Small intestine (tissue), 7 donors: ENCODE measurements at regions not wholly inside any gene's neighbourhood (a gene's known extent, or its start where the extent isn't known, plus 50 kb on each side); places are given as distances from the start of the nearest gene placed in this dataset.
A peak's percentile ranks its signal among the peaks of the same experiment; 100 is the strongest.

Experiments used
- DNase-seq, 2 donors: peaks; one replicate each; pipeline versions ENCODE4 v3.0.0 to v3.0.0-alpha.2; 2013
- FAIRE-seq: peaks from 2 replicates; lab custom pipeline; 2012; peaks lifted over from hg19 to GRCh38; lab: Jason Lieb, UNC
- H3K27ac ChIP-seq, 3 donors: one replicate each; pipeline ENCODE4 v1.5.1; 2013; ENCODE audit warnings: low read length in 2 of 3, mild to moderate bottlenecking in 2 of 3, control low read depth in 1 of 3, inconsistent platforms in 1 of 3, low read depth in 1 of 3, moderate library complexity in 1 of 3
- H3K27me3 ChIP-seq, 3 donors: one replicate each; pipeline ENCODE4 v1.6.1; 2013; ENCODE audit warnings: low read length in 3 of 3, inconsistent platforms in 1 of 3; ENCODE audit not compliant: control insufficient read depth in 3 of 3, insufficient read depth in 3 of 3
- H3K36me3 ChIP-seq, 3 donors: one replicate each; pipeline ENCODE4 v1.6.1; 2013; ENCODE audit warnings: low read length in 3 of 3, inconsistent platforms in 1 of 3, low read depth in 1 of 3, mild to moderate bottlenecking in 1 of 3, moderate library complexity in 1 of 3; ENCODE audit not compliant: control insufficient read depth in 3 of 3, insufficient read depth in 2 of 3
- H3K4me1 ChIP-seq, 3 donors: one replicate each; pipeline ENCODE4 v1.6.1; 2013; ENCODE audit warnings: low read length in 2 of 3, inconsistent platforms in 1 of 3, low read depth in 1 of 3, mild to moderate bottlenecking in 1 of 3, moderate library complexity in 1 of 3; ENCODE audit not compliant: control insufficient read depth in 3 of 3, insufficient read depth in 2 of 3
- H3K4me3 ChIP-seq, 3 donors: one replicate each; pipeline ENCODE4 v1.5.1; 2013; ENCODE audit warnings: low read length in 3 of 3, control low read depth in 1 of 3, inconsistent platforms in 1 of 3, low read depth in 1 of 3, mild to moderate bottlenecking in 1 of 3, moderate library complexity in 1 of 3
- H3K9me3 ChIP-seq, 2 donors: one replicate each; pipeline ENCODE4 v1.6.1; 2013; ENCODE audit warnings: low read depth in 1 of 2, low read length in 1 of 2; ENCODE audit not compliant: control insufficient read depth in 2 of 2, insufficient read depth in 1 of 2
- WGBS, 3 donors: extraction: QIAGEN DNeasy Blood & Tissue Kit; methylation state at CpG; one replicate each; pipeline ENCODE4 v1.1.7; 2013; 5-methylcytosine and 5-hydroxymethylcytosine counted together
- donor health status: healthy with polysubstance abuse.
- donor health status: control.
- donor health status: control.
- donor health status: Bipolar disorder and iron deficiency.
- donor health status: healthy.

DNA sequence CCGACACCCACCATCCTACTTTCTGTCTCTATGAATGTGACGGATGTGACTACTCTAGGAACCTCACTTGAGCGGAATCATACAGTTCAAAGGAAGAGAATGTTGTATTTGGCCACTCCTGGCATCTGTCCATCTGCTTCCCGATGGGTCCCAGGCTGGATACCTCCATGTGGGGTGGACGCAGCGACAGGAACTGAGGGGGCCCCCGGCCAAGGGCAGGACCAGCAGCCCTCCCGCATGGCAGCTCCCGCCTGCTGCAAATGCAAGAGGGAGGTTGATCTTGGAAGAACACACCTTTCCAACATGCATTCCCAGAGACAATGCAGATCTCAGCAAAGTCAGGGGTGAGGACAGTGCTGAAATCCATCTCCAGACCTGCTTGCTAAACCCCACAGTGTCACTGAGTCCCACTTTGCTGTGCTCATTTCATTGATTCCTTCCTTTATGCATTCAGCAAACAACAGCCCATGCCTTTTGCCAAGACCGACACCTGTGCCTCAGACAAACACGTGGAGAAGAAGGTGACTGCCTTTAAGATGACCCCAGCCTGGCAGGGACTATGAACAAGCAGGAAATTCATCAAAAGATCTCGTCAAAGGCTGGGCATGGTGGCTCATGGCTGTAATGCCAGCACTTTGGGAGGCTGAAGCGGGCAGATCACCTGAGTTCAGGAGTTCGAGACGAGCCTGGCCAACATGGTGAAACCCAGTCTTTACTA, 246.2 kb downstream of the CTTN start:
- 73 to 82% (median 81%) methylated on average over 15 of the region's 15 CpGs for WGBS, 3 donors

GRCh38 chr11:70645537-70645936, 247.2 kb downstream of the CTTN start:
- Histone ChIP-seq H3K27me3 (no peaks in the 10 kb centered on the region), H3K36me3 (no peaks in the 10 kb centered on the region), H3K27ac (no peak overlapping the region), H3K9me3 (no peaks in the 10 kb centered on the region), H3K4me1 (no peaks in the 10 kb centered on the region), H3K4me3 (no peak overlapping the region)
- 78 to 88% (median 83%) methylated on average over 9 of the region's 9 CpGs for WGBS, 3 donors
- no peak for DNase-seq
- no peak for FAIRE-seq

More for the DNA sequence above, 246.2 kb downstream of the CTTN start:
- no peak for DNase-seq
- H3K4me3 ChIP-seq, result no peak overlapping the region
- H3K27me3 ChIP-seq, result no peaks in the 10 kb centered on the region
- no peak for FAIRE-seq
- no peaks in the 10 kb centered on the region for H3K9me3 ChIP-seq
- no peaks in the 10 kb centered on the region for H3K36me3 ChIP-seq
- no peaks in the 10 kb centered on the region for H3K4me1 ChIP-seq
- no peak overlapping the region for H3K27ac ChIP-seq

- Histone ChIP-seq H3K9me3 (no peaks in the 10 kb centered on the region), H3K4me3 (no peak overlapping the region), H3K4me1 (no peaks in the 10 kb centered on the region), H3K36me3 (no peaks in the 10 kb centered on the region), H3K27ac (no peak overlapping the region), H3K27me3 (no peaks in the 10 kb centered on the region)
- 80 to 90% (median 86%) methylated on average over 6 of the region's 6 CpGs for WGBS, 3 donors
- no peak for FAIRE-seq
- no peak for DNase-seq
Observed at GRCh38 chr11:70646272-70647049, 248.1 kb downstream of the CTTN start.

GRCh38 chr11:70647188-70648166, 249.1 kb downstream of the CTTN start:
- 54 to 82% (median 71%) methylated on average over 21 of the region's 21 CpGs for WGBS, 3 donors
- DNase-seq (no peak), FAIRE-seq (no peak)
- Histone ChIP-seq H3K27me3 (no peaks in the 10 kb centered on the region), H3K27ac (no peak overlapping the region), H3K4me1 (no peaks in the 10 kb centered on the region), H3K4me3 (no peak overlapping the region), H3K36me3 (no peaks in the 10 kb centered on the region), H3K9me3 (no peaks in the 10 kb centered on the region)

GRCh38 chr11:70650075-70650909, 252.0 kb downstream of the CTTN start:
- Histone ChIP-seq H3K9me3 (no peaks in the 10 kb centered on the region), H3K36me3 (no peaks in the 10 kb centered on the region), H3K4me3 (no peak overlapping the region), H3K27ac (no peak overlapping the region), H3K4me1 (no peaks in the 10 kb centered on the region), H3K27me3 (no peaks in the 10 kb centered on the region)
- DNase-seq (peak; percentile 39 to 85), FAIRE-seq (no peak)
- 60 to 70% (median 69%) methylated on average over 4 of the region's 4 CpGs for WGBS, 3 donors

- no peak for DNase-seq
- WGBS, 3 donors, result 87 to 95% (median 89%) methylated on average over 7 of the region's 7 CpGs
- H3K4me1 ChIP-seq, result no peaks in the 10 kb centered on the region
- H3K27me3 ChIP-seq, result no peaks in the 10 kb centered on the region
- H3K9me3 ChIP-seq, result no peaks in the 10 kb centered on the region
- H3K4me3 ChIP-seq, result no peak overlapping the region
- H3K27ac ChIP-seq, result no peak overlapping the region
- no peaks in the 10 kb centered on the region for H3K36me3 ChIP-seq
- FAIRE-seq, result no peak
Observed at GRCh38 chr11:70651031-70651430, 252.7 kb downstream of the CTTN start.

GRCh38 chr11:70654016-70654415, 255.7 kb downstream of the CTTN start:
- Histone ChIP-seq H3K9me3 (no peaks in the 10 kb centered on the region), H3K4me3 (no peak overlapping the region), H3K27me3 (no peaks in the 10 kb centered on the region), H3K4me1 (no peaks in the 10 kb centered on the region), H3K36me3 (peaks cover 0 to 4% (median 0%) of the 10 kb centered on the region in 3 donors), H3K27ac (no peak overlapping the region)
- no peak for DNase-seq
- 80 to 88% (median 83%) methylated on average over 8 of the region's 8 CpGs for WGBS, 3 donors
- no peak for FAIRE-seq
